ENCODE measurements at regions not wholly inside any gene's neighbourhood (a gene's known extent, or its start where the extent isn't known, plus 50 kb on each side); places are given as distances from the start of the nearest gene placed in this dataset.

DNA sequence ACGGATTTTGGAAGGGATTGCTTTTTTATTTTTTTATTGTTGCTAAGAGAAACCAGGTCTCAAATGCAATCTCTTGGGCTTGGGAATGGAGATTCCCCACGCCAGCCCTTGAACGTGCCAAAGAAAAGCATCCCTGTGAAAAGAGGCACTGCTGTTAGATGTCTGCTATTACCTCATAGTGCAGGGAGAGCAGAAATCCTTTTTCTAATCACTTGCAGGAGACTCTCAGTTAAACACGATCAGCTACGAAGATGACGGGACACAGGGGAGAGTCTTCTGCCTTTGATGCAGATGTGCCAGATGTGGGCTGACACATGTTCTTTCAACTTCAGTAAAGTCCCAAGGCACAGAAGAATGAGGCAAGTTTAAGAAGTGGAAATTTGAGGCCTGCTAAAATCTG lies 381.6 kb upstream of the TRIB2 start:
- H3K9me3 ChIP-seq (ENCODE audit: control insufficient read depth, low read length) = peaks cover 8% of the 10 kb centered on the region
- no peak overlapping the region for H3K4me3 ChIP-seq (ENCODE audit: low read length)
- no peaks in the 10 kb centered on the region for H3K9me3 Mint-ChIP-seq
- no peaks in the 10 kb centered on the region for H3K36me3 Mint-ChIP-seq (ENCODE audit: low read depth)
- TF ChIP-seq, protein P1, sequence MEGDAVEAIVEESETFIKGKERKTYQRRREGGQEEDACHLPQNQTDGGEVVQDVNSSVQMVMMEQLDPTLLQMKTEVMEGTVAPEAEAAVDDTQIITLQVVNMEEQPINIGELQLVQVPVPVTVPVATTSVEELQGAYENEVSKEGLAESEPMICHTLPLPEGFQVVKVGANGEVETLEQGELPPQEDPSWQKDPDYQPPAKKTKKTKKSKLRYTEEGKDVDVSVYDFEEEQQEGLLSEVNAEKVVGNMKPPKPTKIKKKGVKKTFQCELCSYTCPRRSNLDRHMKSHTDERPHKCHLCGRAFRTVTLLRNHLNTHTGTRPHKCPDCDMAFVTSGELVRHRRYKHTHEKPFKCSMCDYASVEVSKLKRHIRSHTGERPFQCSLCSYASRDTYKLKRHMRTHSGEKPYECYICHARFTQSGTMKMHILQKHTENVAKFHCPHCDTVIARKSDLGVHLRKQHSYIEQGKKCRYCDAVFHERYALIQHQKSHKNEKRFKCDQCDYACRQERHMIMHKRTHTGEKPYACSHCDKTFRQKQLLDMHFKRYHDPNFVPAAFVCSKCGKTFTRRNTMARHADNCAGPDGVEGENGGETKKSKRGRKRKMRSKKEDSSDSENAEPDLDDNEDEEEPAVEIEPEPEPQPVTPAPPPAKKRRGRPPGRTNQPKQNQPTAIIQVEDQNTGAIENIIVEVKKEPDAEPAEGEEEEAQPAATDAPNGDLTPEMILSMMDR (conservative IDR thresholded peaks at IDR 0.05) = no peak
- no peaks in the 10 kb centered on the region for H3K36me3 ChIP-seq (ENCODE audit: control insufficient read depth, insufficient read depth, low read length)
- H3K4me1 Mint-ChIP-seq = peaks cover 8% of the 10 kb centered on the region
- H3K27ac ChIP-seq (ENCODE audit: low read depth, low read length) = no peak overlapping the region
- peaks cover 8% of the 10 kb centered on the region for H3K4me1 ChIP-seq (ENCODE audit: control insufficient read depth, insufficient read depth, low read length)
- H3K4me3 Mint-ChIP-seq = no peak overlapping the region
- DNase-seq = no peak
- H3K27me3 ChIP-seq (ENCODE audit: control insufficient read depth, insufficient read depth, low read length, poor library complexity, severe bottlenecking) = no peaks in the 10 kb centered on the region
- 78% methylated on average over 5 to 6 of the region's 6 CpGs for WGBS, 2 experiments (ENCODE audit: insufficient coverage in 1 of 2, insufficient read length in 1 of 2)
- H3K27me3 Mint-ChIP-seq (ENCODE audit: insufficient read depth) = no peaks in the 10 kb centered on the region
- no peak overlapping the region for H3K27ac Mint-ChIP-seq
- no peak overlapping the region for H3K9ac ChIP-seq (ENCODE audit: extremely low read depth, low read length, poor library complexity, severe bottlenecking)

DNA sequence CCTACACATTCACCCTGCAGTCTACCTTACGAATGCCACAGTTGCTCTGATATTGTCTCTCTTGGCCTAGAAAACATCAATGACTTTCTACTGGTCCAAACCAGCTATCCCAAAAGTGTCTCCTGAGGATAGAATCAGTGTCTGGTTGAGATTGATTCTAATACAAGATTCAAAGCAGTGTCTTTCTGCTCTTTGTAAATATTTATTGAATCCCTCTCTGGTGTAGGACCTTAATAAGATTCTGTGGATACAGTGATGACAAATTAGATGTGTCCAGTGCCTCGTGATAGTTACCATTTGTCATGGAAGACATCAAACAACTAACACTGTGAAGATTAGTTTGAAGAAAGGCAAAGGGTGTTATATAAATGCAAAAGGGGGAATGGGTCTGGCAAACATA lies 380.7 kb upstream of the TRIB2 start:
- Mint-ChIP-seq H3K9me3 (no peaks in the 10 kb centered on the region), H3K4me3 (no peak overlapping the region), H3K36me3 (ENCODE audit: low read depth) (no peaks in the 10 kb centered on the region), H3K4me1 (peaks cover 8% of the 10 kb centered on the region), H3K27me3 (ENCODE audit: insufficient read depth) (no peaks in the 10 kb centered on the region), H3K27ac (no peak overlapping the region)
- H3K4me1 ChIP-seq (ENCODE audit: control insufficient read depth, insufficient read depth, low read length) = peaks cover 8% of the 10 kb centered on the region
- no peaks in the 10 kb centered on the region for H3K27me3 ChIP-seq (ENCODE audit: control insufficient read depth, insufficient read depth, low read length, poor library complexity, severe bottlenecking)
- TF ChIP-seq, protein P1 (conservative IDR thresholded peaks at IDR 0.05) = no peak
- no peak overlapping the region for H3K9ac ChIP-seq (ENCODE audit: extremely low read depth, low read length, poor library complexity, severe bottlenecking)
- WGBS, 2 experiments (ENCODE audit: insufficient coverage in 1 of 2, insufficient read length in 1 of 2) = 88 to 100% methylated on average over 1 to 2 of the region's 2 CpGs
- peaks cover 8% of the 10 kb centered on the region for H3K9me3 ChIP-seq (ENCODE audit: control insufficient read depth, low read length)
- H3K4me3 ChIP-seq (ENCODE audit: low read length) = no peak overlapping the region
- no peaks in the 10 kb centered on the region for H3K36me3 ChIP-seq (ENCODE audit: control insufficient read depth, insufficient read depth, low read length)
- no peak overlapping the region for H3K27ac ChIP-seq (ENCODE audit: low read depth, low read length)
- no peak for DNase-seq

DNA sequence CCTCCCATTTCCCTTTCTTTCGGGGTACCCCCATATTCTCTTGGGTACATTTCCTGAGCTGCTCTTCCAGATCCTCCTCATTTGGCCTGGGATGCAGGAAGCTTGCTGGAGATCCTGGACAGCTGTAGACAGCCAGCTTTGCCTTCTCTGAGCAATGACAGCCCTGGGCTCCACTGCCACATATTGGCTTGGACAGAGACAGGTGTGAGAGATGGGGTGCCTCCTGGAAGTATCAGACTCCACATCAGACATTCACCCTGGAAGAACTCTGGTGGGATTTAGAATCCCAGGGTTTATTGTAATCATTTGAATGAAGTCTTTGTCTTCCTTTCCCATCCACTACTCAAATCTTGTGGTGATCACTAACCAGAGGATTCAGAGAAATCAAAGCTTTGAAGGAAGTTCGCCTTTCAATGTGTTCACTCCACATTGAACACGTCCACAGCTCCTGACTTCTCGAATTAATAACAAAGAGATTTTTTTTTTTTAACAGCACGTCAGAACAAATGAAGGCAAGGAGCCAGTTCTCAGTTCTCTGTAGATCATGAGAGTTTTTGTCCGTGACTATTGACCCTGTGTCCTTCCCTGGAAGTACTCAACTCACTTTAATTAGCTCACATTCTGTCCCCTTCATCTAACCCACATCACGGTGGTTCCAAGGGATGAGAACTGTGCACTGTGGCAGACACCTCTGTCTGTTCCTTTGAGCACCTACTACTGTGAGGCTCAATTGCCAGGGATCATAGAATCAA lies 377.6 kb upstream of the TRIB2 start:
- Mint-ChIP-seq H3K27me3 (ENCODE audit: insufficient read depth) (no peaks in the 10 kb centered on the region), H3K9me3 (no peaks in the 10 kb centered on the region), H3K4me3 (no peak overlapping the region), H3K27ac (no peak overlapping the region), H3K36me3 (ENCODE audit: low read depth) (no peaks in the 10 kb centered on the region), H3K4me1 (peaks cover 8% of the 10 kb centered on the region)
- Histone ChIP-seq H3K27me3 (ENCODE audit: control insufficient read depth, insufficient read depth, low read length, poor library complexity, severe bottlenecking) (no peaks in the 10 kb centered on the region), H3K36me3 (ENCODE audit: control insufficient read depth, insufficient read depth, low read length) (no peaks in the 10 kb centered on the region), H3K4me1 (ENCODE audit: control insufficient read depth, insufficient read depth, low read length) (peaks cover 6% of the 10 kb centered on the region), H3K9ac (ENCODE audit: extremely low read depth, low read length, poor library complexity, severe bottlenecking) (no peak overlapping the region), H3K4me3 (ENCODE audit: low read length) (no peak overlapping the region), H3K27ac (ENCODE audit: low read depth, low read length) (no peak overlapping the region), H3K9me3 (ENCODE audit: control insufficient read depth, low read length) (peaks cover 8% of the 10 kb centered on the region)
- no peak for DNase-seq
- TF ChIP-seq, protein P1 (conservative IDR thresholded peaks at IDR 0.05) = no peak
- 88 to 92% methylated on average over 5 to 7 of the region's 7 CpGs for WGBS, 2 experiments (ENCODE audit: insufficient coverage in 1 of 2, insufficient read length in 1 of 2)

Measured in endodermal cell (in vitro differentiated cells).